Naive thymus-derived CD4-positive, alpha-beta T cell (primary cell): ENCODE measurements at regions not wholly inside any gene's neighbourhood (a gene's known extent, or its start where the extent isn't known, plus 50 kb on each side); places are given as distances from the start of the nearest gene placed in this dataset.

Source experiments
- ATAC-seq: fragments of 150-1000 bp; cut with Tn5 transposase; 2 replicates; pipeline ENCODE4 v1.10.0; 2021; ENCODE audit warnings: mild to moderate bottlenecking, moderate library complexity
- CTCF ChIA-PET: fragments of 350-600 bp; sonication (Branson Sonifier 250); formaldehyde crosslinking; loops from one replicate; lab custom pipeline; 2021; ENCODE audit warnings: antibody characterized with exemption; lab: Charles Lee
- POLR2A ChIA-PET: fragments of 350-600 bp; sonication (Branson Sonifier 250); formaldehyde crosslinking; loops from one replicate; lab custom pipeline; 2021; ENCODE audit warnings: antibody characterized with exemption, inconsistent platforms; lab: Charles Lee
- DNase-seq, 9 donors: peaks; one replicate each; pipeline versions ENCODE4 v3.0.0 to v3.0.0-alpha.2; 2020 to 2022; ENCODE audit warnings: mixed read lengths in 1 of 9
- H3K27ac ChIP-seq: one replicate; pipeline ENCODE4 v1.7.0; 2013; ENCODE audit warnings: mild to moderate bottlenecking, low read depth, low read length, moderate library complexity
- H3K27me3 ChIP-seq, 2 donors: one replicate each; pipeline ENCODE4 v1.7.0; 2013; ENCODE audit warnings: low read length in 2 of 2, mild to moderate bottlenecking in 2 of 2, moderate library complexity in 2 of 2; ENCODE audit not compliant: control insufficient read depth in 2 of 2, insufficient read depth in 2 of 2
- H3K36me3 ChIP-seq, 3 experiments: 1 replicate in 2 of 3; 2 replicates in 1 of 3; pipeline ENCODE4 v1.7.0; 2013; ENCODE audit warnings: low read length in 3 of 3, mild to moderate bottlenecking in 3 of 3, moderate library complexity in 1 of 3; ENCODE audit not compliant: insufficient read depth in 3 of 3, control insufficient read depth in 2 of 3
- H3K4me1 ChIP-seq, 2 donors: one replicate each; pipeline ENCODE4 v1.7.0; 2013; ENCODE audit warnings: low read length in 2 of 2, mild to moderate bottlenecking in 2 of 2, moderate library complexity in 1 of 2; ENCODE audit not compliant: control insufficient read depth in 2 of 2, insufficient read depth in 2 of 2
- H3K4me3 ChIP-seq: 2 replicates; pipeline ENCODE4 v1.7.0; 2013; ENCODE audit warnings: mild to moderate bottlenecking, low read length
- H3K9me3 ChIP-seq, 3 experiments: 1 replicate in 2 of 3; 2 replicates in 1 of 3; pipeline ENCODE4 v1.7.0; 2013; ENCODE audit warnings: low read length in 3 of 3; ENCODE audit not compliant: control insufficient read depth in 2 of 3
- H3K27ac Mint-ChIP-seq, 9 donors: one replicate each; pipeline ENCODE4 v1.8.0; 2020 to 2022; ENCODE audit warnings: mixed read lengths in 9 of 9, mild to moderate bottlenecking in 8 of 9, moderate library complexity in 5 of 9, inconsistent platforms in 2 of 9
- H3K27me3 Mint-ChIP-seq, 5 donors: one replicate each; pipeline ENCODE4 v1.8.0; 2021 to 2022; ENCODE audit warnings: mixed read lengths in 5 of 5, mild to moderate bottlenecking in 1 of 5
- H3K36me3 Mint-ChIP-seq, 5 donors: one replicate each; pipeline ENCODE4 v1.8.0; 2020 to 2022; ENCODE audit warnings: mixed read lengths in 5 of 5, mild to moderate bottlenecking in 3 of 5, inconsistent platforms in 1 of 5
- H3K4me1 Mint-ChIP-seq, 7 donors: one replicate each; pipeline ENCODE4 v1.8.0; 2020 to 2022; ENCODE audit warnings: mixed read lengths in 7 of 7, mild to moderate bottlenecking in 3 of 7, inconsistent platforms in 1 of 7
- H3K4me3 Mint-ChIP-seq, 10 donors: one replicate each; pipeline ENCODE4 v1.8.0; 2020 to 2022; ENCODE audit warnings: mild to moderate bottlenecking in 10 of 10, mixed read lengths in 10 of 10, moderate library complexity in 6 of 10, inconsistent platforms in 2 of 10
- H3K9me3 Mint-ChIP-seq, 11 donors: one replicate each; pipeline ENCODE4 v1.8.0; 2020 to 2022; ENCODE audit warnings: mixed read lengths in 11 of 11, mild to moderate bottlenecking in 4 of 11, inconsistent platforms in 1 of 11, moderate library complexity in 1 of 11
- intact Hi-C, 2 donors: fragments of 100-400 bp; cut with micrococcal nuclease; formaldehyde crosslinking; loops; one replicate each; pipeline ENCODE4 v1.15.1; 2023

DNA sequence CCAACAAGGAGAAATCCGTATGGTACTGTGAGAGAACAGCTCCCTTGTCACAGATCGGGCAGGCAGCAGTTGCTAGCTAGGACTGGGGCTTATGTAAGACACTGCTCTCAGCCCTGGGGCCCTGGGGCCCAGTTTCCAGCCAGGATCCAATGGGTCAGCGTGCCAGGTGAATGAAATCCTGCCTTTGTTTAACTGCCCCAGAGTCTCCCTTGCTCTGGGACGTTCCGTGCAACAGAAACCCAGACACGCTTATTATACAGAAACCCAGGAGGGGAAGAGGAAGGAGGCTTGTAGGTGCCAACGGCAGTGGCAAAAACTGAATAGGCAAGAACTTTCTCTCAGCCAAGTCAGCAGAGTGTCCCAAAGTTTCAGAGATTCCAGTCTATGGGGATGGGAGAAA lies 110.6 kb downstream of the DIO2 start:
- H3K4me3 ChIP-seq: no peak overlapping the region
- ATAC-seq (no peak), DNase-seq (no peak)
- ChIA-PET POLR2A (no interaction called here), CTCF (interaction anchor here (1.2 kb wide), 1 partner anchor 12 kb away, joined by 3 read pairs; no protein-coding TSS in a partner anchor)
- Mint-ChIP-seq H3K27me3 (no peaks in the 10 kb centered on the region), H3K36me3 (no peaks in the 10 kb centered on the region), H3K27ac (no peak overlapping the region), H3K4me1 (no peaks in the 10 kb centered on the region), H3K9me3 (peaks cover 0 to 11% (median 2%) of the 10 kb centered on the region in 11 donors), H3K4me3 (no peak overlapping the region)
- H3K36me3 ChIP-seq: no peaks in the 10 kb centered on the region
- H3K9me3 ChIP-seq: no peaks in the 10 kb centered on the region
- intact Hi-C loops: no loop called here
- H3K27ac ChIP-seq: no peak overlapping the region
- no peaks in the 10 kb centered on the region for H3K27me3 ChIP-seq
- H3K4me1 ChIP-seq: no peaks in the 10 kb centered on the region

- DNase-seq (no peak), ATAC-seq (no peak)
- H3K36me3 ChIP-seq: no peaks in the 10 kb centered on the region
- no peaks in the 10 kb centered on the region for H3K4me1 Mint-ChIP-seq
- no peak overlapping the region for H3K27ac ChIP-seq
- no peak overlapping the region for H3K4me3 ChIP-seq
- H3K4me1 ChIP-seq: no peaks in the 10 kb centered on the region
- H3K9me3 ChIP-seq: no peaks in the 10 kb centered on the region
- ChIA-PET CTCF (no interaction called here), POLR2A (no interaction called here)
- H3K27ac Mint-ChIP-seq: no peak overlapping the region
- no peaks in the 10 kb centered on the region for H3K27me3 ChIP-seq
- no peaks in the 10 kb centered on the region for H3K36me3 Mint-ChIP-seq
- no peak overlapping the region for H3K4me3 Mint-ChIP-seq
- H3K27me3 Mint-ChIP-seq: no peaks in the 10 kb centered on the region
- H3K9me3 Mint-ChIP-seq: peaks cover 0 to 11% (median 4%) of the 10 kb centered on the region in 11 donors
- intact Hi-C loops: no loop called here
Measured at GRCh38 chr14:80095623-80096022, 115.7 kb downstream of the DIO2 start.

GRCh38 chr14:80087411-80087810 lies 123.9 kb downstream of the DIO2 start:
- H3K27ac Mint-ChIP-seq: no peak overlapping the region
- H3K4me3 Mint-ChIP-seq: no peak overlapping the region
- H3K4me3 ChIP-seq: no peak overlapping the region
- H3K4me1 ChIP-seq: no peaks in the 10 kb centered on the region
- DNase-seq: no peak
- ATAC-seq: no peak
- H3K36me3 Mint-ChIP-seq: no peaks in the 10 kb centered on the region
- H3K9me3 ChIP-seq: no peaks in the 10 kb centered on the region
- no peak overlapping the region for H3K27ac ChIP-seq
- H3K36me3 ChIP-seq: no peaks in the 10 kb centered on the region
- intact Hi-C loops: no loop called here
- H3K4me1 Mint-ChIP-seq: no peaks in the 10 kb centered on the region
- H3K27me3 ChIP-seq: no peaks in the 10 kb centered on the region
- peaks cover 0 to 4% (median 0%) of the 10 kb centered on the region in 5 donors for H3K27me3 Mint-ChIP-seq
- peaks cover 0 to 14% (median 5%) of the 10 kb centered on the region in 11 donors for H3K9me3 Mint-ChIP-seq
- CTCF ChIA-PET: no interaction called here
- POLR2A ChIA-PET: no interaction called here

GRCh38 chr14:80084196-80084595 lies 127.1 kb downstream of the DIO2 start:
- H3K9me3 Mint-ChIP-seq: peaks cover 0 to 14% (median 3%) of the 10 kb centered on the region in 11 donors
- H3K27me3 Mint-ChIP-seq: peaks cover 0 to 4% (median 0%) of the 10 kb centered on the region in 5 donors
- Histone ChIP-seq H3K9me3 (no peaks in the 10 kb centered on the region), H3K4me3 (no peak overlapping the region), H3K4me1 (no peaks in the 10 kb centered on the region), H3K36me3 (no peaks in the 10 kb centered on the region), H3K27me3 (no peaks in the 10 kb centered on the region), H3K27ac (no peak overlapping the region)
- intact Hi-C loops: no loop called here
- H3K27ac Mint-ChIP-seq: no peak overlapping the region
- POLR2A ChIA-PET: no interaction called here
- no peak for ATAC-seq
- no peaks in the 10 kb centered on the region for H3K36me3 Mint-ChIP-seq
- no peaks in the 10 kb centered on the region for H3K4me1 Mint-ChIP-seq
- CTCF ChIA-PET: no interaction called here
- no peak overlapping the region for H3K4me3 Mint-ChIP-seq
- DNase-seq: no peak

GRCh38 chr14:80080601-80081000 lies 130.7 kb downstream of the DIO2 start:
- Histone ChIP-seq H3K4me3 (no peak overlapping the region), H3K36me3 (no peaks in the 10 kb centered on the region), H3K4me1 (no peaks in the 10 kb centered on the region), H3K27me3 (no peaks in the 10 kb centered on the region), H3K9me3 (no peaks in the 10 kb centered on the region), H3K27ac (no peak overlapping the region)
- intact Hi-C loops: no loop called here
- ATAC-seq (no peak), DNase-seq (no peak)
- peaks cover 0 to 19% (median 5%) of the 10 kb centered on the region in 11 donors for H3K9me3 Mint-ChIP-seq
- H3K36me3 Mint-ChIP-seq: no peaks in the 10 kb centered on the region
- POLR2A ChIA-PET: no interaction called here
- no peak overlapping the region for H3K27ac Mint-ChIP-seq
- H3K4me1 Mint-ChIP-seq: no peaks in the 10 kb centered on the region
- no peak overlapping the region for H3K4me3 Mint-ChIP-seq
- CTCF ChIA-PET: no interaction called here
- no peaks in the 10 kb centered on the region for H3K27me3 Mint-ChIP-seq

- H3K9me3 Mint-ChIP-seq: peaks cover 0 to 15% (median 7%) of the 10 kb centered on the region in 11 donors
- no peak overlapping the region for H3K27ac ChIP-seq
- POLR2A ChIA-PET: no interaction called here
- CTCF ChIA-PET: no interaction called here
- intact Hi-C loops: no loop called here
- H3K27ac Mint-ChIP-seq: no peak overlapping the region
- no peaks in the 10 kb centered on the region for H3K27me3 ChIP-seq
- no peaks in the 10 kb centered on the region for H3K4me1 Mint-ChIP-seq
- no peak overlapping the region for H3K4me3 ChIP-seq
- no peaks in the 10 kb centered on the region for H3K36me3 Mint-ChIP-seq
- H3K27me3 Mint-ChIP-seq: no peaks in the 10 kb centered on the region
- ATAC-seq: no peak
- H3K4me1 ChIP-seq: no peaks in the 10 kb centered on the region
- no peak for DNase-seq
- no peaks in the 10 kb centered on the region for H3K36me3 ChIP-seq
- H3K9me3 ChIP-seq: no peaks in the 10 kb centered on the region
- H3K4me3 Mint-ChIP-seq: no peak overlapping the region
Measured at GRCh38 chr14:80078501-80078900, 132.8 kb downstream of the DIO2 start.

- no peaks in the 10 kb centered on the region for H3K27me3 Mint-ChIP-seq
- Histone ChIP-seq H3K27me3 (no peaks in the 10 kb centered on the region), H3K27ac (no peak overlapping the region), H3K9me3 (peaks cover 0 to 5% (median 0%) of the 10 kb centered on the region in 3 experiments), H3K4me3 (no peak overlapping the region), H3K36me3 (no peaks in the 10 kb centered on the region), H3K4me1 (no peaks in the 10 kb centered on the region)
- H3K9me3 Mint-ChIP-seq: peaks cover 3 to 28% (median 8%) of the 10 kb centered on the region in 11 donors
- POLR2A ChIA-PET: no interaction called here
- DNase-seq (no peak), ATAC-seq (no peak)
- H3K27ac Mint-ChIP-seq: no peak overlapping the region
- H3K4me1 Mint-ChIP-seq: no peaks in the 10 kb centered on the region
- no peak overlapping the region for H3K4me3 Mint-ChIP-seq
- CTCF ChIA-PET: no interaction called here
- H3K36me3 Mint-ChIP-seq: no peaks in the 10 kb centered on the region
- intact Hi-C loops: no loop called here
Measured at GRCh38 chr14:80077262-80077661, 134.0 kb downstream of the DIO2 start.
